HG02763 (cell line): ENCODE measurements at regions not wholly inside any gene's neighbourhood (a gene's known extent, or its start where the extent isn't known, plus 50 kb on each side); places are given as distances from the start of the nearest gene placed in this dataset.
"Not testable (repeated sequence)": the region's sequence is repeated elsewhere in the genome, so short reads cannot be mapped to it uniquely, and the experiment has no call there.

Experiments used
- ATAC-seq: cut with Tn5 transposase; IDR thresholded peaks from one replicate; pipeline ENCODE4 v1.9.1; 2021; ENCODE audit warnings: mild to moderate bottlenecking, moderate library complexity; ENCODE audit not compliant: unreplicated experiment

DNA sequence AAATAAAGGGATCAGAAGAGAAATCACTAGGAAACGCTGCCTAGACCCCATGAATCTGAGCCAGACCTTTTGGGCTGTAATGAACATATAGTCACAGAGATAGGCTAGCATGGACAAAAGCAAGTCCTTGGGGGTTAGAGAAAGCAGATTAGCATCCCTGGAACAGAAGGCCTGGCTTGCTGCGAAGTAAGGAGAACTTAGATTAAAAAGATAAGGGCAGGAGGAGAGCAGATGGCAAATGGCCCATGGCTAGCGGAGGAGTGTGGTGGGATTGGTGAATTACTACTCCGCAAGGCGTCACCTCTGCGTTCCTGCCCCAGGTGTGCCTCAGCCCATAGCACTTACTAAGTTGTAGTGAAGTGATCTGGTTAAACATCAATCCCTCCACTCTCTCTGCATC lies 92.3 kb upstream of the ZNF438 start:
- ATAC-seq, result no peak

DNA sequence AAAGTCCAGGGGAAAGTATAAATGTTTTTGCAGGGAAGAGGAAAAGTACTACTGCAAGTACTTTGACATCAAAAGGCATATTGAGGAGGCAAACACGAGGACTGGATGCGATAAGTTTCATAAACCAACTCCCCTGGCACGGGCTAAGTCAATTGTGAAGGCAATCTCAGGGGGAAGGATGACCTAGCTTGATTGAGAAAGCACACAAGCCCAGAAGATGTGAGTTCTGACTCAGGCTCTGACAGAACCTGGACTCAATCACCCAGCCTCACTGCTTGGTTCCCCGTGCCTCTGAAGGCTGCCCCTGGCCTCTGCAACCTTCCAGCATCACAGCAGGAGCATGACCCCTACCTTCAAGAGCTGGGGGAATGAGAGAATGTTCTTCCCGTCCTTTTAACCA lies 93.2 kb upstream of the ZNF438 start:
- no peak for ATAC-seq

DNA sequence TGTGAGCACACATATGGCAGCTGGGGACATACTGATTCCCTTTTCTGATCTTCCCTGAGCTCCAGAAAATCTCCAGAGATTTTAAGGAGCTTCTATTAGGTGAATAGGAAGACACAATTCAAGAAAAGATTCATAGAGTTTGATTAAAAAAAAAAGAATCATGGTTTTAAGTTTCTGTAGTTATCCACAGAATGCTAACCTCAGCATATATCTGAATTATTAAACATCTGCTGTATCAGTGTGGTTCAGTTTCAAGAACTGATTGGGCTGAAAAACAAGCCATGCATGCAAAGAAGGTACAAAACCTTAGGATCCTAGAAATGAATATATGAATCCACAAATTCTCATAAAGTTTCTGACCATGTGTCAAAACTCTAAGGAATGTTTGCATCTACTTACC lies 94.1 kb upstream of the ZNF438 start:
- no peak for ATAC-seq

DNA sequence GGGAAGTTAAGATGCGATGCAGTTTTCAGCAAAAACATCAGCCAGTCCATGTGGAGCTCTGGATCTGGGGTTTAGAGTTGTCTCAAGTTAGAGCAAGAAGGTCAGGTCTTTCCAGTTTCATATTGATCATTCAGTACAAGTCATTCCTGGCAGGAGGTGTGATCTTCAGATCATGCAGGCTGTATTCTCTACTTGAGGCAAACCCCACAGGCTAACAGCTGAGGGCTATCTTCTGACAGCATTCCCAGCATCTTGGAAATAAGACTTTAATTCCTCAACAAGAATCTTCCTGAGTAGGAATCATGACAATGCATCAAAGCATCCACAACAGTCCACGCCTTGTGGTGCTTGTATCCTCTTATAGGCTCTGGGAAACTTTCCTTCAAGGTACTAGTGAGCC lies 94.9 kb upstream of the ZNF438 start:
- no peak for ATAC-seq

DNA sequence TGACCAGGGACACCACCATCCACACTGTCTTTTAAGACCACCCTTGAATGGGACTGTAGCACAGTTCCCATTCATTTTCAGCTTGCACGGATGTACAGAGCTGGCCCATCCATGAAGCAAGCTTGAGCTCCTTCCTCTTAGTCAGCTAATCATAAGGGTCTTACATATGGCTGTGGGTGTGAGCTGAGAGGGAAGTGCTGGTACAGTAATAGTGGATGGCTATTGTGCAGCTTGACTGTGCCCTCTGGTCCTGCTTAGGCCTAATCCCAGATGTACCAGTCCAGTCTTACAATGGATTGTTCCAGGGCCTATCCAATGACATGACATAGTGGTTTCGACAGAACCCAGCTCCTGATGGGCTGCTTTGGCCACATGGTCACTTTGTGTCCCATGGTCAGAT lies 96.9 kb upstream of the ZNF438 start:
- no peak for ATAC-seq

DNA sequence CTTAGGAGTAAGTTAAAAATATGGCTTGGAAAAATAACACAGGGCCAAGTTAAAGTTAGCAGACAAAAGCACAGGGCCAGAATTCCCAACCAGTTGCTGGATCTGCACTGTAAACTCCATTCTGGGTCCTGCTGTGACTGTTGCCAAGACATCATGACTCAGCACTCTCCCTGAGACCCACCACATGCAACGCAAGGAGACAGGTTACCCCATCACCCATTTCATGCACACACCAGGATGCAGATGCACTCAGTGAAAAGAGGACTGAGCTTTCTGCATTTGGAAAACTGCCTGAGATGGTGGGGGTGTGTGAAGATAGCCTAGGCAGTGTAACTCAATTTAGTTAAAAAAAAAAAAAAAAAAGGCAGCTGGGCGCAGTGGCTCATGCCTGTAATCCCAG lies 97.6 kb upstream of the ZNF438 start:
- ATAC-seq, result no peak

DNA sequence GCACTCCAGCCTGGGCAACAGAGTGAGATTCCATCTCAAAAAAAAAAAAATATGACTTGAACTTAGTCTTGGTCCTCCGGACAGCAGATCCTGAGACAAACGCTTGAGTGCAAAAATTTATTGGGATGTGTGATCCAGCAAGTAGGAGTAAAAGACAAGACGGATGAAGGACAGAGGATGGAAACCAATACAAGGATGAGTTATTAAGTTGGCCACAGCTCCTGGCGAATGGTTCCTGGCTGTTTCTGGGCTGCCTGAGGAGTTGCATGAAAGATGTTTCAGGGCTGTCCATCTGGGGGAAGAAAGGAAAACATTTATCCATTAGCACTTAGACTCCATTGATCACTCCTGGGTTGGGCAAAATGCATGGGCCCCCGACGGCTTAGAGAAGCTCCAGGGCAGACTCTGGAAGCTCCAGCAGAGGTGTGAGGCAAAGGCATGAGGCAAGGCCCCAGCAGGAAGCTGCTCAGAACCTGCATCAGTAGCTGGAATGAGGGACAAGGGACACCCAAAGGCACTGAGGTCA lies 98.3 kb upstream of the ZNF438 start:
- ATAC-seq, result no peak

DNA sequence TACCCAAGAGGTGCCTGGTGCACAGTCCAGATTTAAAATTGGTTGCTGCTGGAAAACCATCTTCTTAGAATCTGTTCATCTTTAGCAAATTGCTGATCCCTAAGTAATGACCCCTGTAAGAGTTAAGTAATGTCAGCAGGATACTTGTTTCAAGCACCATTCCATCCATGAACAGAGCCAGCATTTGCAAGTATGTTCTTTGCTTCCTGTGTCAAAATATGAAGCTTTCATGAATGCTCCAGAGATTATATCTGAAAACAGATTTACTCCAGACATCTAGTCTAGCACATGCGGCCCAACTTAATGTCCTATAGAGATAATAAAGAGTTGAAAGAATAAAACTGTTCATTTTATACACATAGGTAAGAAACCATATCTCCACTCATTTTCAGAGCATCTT lies 98.7 kb upstream of the ZNF438 start:
- no peak for ATAC-seq

DNA sequence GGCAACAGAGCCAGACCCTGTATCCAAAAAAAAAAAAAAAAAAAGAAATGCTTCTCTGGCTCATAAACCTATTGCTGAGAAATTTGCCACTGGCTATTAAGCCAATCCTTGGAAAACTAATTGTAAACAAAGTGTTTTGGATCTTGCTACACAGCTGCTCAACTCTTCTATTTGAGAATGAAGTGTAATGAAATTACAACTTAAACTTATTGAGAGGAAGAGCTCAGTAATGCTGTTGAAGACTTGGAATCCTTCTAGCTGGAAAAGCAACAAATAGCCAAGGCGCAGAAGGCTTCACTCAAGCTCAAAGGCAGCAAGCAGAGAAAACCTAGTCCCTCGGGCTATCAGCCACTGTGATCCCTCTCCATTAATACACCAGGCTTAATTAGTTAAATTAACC lies 99.6 kb upstream of the ZNF438 start:
- ATAC-seq, result no peak

DNA sequence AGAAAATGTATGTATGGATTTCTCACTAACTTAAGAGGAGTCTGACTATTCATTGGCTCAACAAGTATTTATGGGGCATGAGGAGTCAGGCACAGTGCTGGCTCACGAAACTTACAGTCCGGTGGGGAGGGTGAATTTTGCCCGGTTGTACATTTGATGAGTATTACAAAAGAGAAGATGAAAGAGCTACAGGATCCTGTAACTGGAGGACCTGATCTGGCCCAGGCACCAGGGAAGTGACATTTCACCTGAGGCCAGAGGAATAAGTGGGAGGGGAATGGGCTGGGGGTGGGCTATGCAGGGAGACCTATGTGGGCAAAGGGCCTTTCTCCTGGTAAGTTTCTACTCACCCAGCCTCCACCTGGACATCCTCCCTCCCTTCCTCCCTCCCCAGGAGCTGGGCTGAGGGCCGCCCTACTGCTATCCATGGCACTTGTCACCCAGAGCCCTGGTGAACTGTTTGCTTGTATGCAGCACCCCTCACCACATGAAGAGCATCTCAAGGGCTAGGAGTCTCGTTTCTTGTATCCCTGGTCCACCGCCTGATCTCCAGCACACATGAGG lies 101.1 kb upstream of the ZNF438 start:
- ATAC-seq, result no peak

DNA sequence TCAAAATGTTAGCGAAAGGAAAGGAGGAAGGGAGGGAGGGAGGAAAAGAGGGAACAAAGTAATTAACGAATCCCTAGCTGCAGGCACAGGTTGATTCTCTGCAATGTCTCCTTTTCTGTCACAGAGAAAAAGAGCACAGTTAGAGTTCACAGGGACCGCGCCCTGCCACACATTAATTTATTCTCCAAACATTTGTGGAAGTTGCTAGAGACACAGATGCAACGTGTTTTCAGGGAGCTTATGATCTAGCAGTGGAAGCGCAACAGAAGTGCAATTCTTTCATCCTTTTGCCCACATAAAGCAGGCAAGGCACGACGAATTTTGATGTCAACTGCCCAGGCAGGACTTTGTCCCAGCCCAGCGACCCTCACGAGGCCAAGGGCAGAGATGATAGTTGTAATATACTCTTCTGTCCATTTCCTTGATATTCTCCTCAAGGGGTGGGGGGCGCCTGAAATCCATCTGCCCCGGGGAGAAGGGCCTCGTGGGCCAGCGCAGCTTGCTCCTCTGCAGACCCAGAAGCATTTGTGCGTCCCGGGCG lies 101.7 kb upstream of the ZNF438 start:
- no peak for ATAC-seq

DNA sequence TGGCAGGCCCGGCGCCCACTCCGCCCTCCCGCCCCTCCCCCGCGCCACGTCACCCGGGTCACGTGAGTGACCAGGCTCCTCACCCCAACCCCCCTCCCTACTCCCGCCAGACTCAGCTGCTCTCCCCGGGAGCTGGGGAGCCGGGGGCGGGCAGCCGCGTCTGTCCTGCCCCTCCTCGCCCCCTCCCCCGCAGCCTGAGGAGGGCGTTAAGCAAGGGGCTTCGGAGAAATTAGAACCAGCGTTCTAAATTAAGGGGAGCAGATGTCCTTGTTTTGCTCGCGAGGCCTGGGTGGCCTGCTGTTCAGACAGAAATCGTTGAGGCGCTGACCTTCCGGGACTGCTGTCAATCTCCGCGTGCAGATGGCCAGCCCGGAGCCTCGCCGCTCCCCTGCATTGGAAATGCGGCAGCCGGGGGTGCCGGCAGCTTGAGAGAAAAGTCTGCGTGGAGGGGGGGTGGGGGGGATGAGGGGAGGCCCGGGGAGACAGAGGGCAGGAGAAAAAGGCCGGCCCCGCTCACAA lies 102.2 kb upstream of the ZNF438 start:
- peak; percentile 59 for ATAC-seq

DNA sequence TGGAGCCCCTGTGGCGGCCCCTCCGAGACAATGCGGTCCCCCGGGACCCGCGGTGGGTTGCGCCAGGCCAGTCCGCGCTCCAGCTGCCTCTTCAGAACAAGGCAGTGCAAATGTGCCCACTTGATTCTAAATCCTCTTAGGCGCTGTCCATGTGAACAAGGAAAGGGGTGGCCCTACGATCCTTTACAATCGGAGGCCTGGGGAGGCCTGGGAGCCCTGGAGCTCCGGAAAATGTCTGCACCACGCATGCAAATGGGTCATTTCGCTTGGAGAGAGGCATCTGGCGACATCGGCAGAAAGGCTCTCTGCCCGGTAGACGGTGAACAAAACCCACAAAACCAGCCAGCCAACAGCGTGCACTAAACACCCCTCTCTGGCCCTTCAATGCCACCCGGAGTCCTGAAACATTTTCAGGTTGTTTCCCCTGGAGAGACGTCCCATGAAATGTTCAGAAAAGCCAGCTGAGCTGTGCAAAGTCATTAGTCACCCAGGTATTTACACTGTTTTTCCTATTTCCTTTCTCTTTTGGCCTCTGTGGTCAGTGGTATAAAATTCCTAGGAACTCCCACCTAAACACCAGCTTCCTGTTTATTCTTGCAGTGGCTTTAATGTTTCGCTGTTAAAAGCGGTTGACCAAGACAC lies 102.8 kb upstream of the ZNF438 start:
- peak; percentile 32 for ATAC-seq

DNA sequence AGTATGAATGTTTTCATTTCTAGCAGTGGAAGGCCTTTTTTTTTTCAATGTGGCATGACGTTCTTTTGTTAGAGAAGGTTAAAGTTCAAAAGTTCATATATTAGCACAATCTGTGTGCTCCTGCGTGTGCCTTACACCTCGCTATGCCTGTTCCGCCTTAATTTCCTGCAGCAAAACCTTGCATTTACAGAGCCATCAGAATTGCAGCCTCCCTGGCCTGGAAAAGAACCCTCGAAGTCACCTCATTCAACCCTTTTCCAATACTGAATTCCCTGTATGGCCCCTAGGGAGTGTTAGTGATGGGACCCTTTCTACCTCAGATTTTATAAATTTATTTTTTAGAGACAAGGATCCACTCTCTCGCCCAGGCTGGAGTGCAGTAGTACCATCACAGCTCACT lies 103.5 kb upstream of the ZNF438 start:
- ATAC-seq, result no peak

DNA sequence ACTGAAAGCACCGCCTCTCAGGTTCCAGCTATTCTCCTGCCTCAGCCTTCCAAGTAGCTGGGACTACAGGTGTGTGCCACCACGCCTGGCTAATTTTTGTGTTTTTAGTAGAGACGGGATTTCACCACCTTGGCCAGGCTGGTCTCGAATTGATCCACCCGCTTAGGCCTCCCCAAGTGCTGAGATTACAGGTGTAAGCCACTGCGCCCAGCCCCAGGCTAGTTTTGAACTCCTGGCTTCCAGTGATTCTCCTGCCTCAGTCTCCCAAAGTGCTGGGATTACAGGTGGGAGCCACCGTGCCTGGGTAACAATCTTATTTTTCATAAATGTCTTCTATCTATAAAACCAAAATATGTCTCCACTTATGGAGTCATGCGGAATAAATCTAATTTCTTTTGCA lies 104.1 kb upstream of the ZNF438 start:
- ATAC-seq, result not testable (repeated sequence)

DNA sequence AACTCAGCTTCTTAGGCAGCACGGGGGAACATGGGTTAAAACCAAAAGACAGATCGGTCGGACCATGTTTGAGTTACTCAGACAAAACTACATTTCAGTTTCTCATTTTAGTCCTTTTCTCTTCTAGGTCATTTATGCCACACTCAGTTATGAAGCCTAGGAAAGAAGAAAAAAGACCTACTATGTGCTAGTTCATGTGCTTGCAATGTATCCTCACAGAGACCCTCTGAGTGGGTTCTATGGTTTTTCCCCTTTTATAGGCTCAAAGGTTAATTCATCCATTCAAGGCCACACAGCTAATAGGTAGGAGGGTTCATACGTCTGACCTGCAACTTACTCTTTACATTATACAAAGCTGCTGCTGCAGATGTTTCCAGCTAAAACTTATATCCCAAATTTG lies 104.7 kb upstream of the ZNF438 start:
- ATAC-seq, result no peak

DNA sequence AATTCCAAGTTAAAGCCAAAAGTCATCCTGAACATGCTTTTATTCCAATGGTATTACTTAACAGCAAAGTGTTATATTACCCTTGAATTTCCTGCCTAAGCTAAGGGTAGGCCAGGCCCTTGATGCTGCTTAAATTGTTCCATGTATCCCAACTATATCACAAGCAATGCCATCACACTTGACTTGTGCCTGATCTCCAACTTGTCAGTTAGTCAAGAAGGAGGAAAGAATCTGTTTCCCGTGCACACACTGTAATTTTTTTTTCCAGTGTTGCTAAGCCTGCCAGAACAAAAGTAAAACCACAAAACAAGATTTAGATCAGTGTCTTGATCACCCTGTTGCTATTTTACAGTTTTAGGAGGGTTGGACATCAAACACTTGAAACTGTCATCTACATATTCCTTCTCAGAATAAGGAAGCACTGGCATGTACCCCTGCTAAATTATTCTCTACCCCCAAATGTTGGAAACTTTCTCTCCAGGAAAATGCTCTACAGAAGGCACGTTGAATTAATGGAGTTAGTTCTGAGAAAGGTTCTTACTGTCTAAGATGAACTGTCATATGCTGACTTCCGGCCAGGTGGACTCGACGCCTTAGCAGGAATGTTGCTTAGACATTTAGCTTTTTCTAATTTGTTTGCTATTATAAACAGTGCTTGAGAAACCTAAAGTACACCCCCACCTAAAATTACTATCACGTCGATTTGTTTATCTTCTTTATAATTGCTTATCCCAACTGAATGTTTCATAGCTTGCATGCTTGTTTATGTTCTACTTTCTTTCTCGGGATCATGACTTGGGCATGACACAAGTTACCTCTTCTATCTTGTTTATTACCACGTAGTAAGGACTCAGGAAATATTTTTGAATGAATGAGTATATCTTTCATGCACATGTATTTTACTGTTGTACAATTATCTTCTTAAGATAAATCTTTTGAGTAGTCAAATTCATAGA lies 105.5 kb upstream of the ZNF438 start:
- no peak for ATAC-seq

DNA sequence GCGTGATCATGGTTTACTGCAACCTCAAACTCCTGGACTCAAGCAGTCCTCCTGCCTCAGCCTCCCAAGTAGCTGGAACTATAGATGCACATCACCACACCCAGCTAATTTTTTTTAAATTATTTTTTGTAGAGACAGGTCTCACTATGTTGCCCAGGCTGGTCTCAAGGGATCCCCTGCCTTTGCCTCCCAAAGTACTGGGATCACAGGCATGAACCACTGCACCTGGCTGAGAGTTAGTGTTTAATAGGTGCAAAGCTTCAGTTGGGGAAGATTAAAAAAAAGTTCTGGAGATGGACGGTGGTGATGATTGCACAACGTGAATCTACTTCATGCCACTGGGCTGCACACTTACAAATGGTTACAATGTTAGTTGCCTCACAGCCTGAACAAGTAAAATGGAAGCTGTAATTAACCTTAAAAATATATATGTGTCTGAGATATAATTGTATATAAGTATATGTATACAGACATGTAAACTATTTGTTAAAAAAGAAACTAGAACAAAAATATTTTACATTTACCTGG lies 106.4 kb upstream of the ZNF438 start:
- ATAC-seq, result no peak

DNA sequence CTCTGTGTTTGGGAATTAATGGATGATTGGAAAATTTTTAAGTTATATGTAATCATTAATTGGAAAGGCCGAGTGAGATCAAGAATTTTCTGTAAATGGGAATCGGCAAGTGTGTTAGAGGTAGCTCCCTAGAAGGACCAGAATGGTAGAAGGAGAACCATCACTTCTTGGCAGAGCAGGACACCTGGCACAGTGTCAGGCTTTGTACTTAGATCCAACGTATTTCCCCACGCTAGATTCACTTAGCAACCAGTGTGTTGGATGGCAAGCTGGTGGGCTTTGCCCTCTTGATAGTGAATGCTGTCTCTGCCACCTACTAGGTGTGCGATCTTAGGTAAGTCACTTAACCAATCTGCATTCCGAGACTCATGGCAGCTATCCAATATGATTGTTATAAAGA lies 107.8 kb upstream of the ZNF438 start:
- ATAC-seq, result no peak

DNA sequence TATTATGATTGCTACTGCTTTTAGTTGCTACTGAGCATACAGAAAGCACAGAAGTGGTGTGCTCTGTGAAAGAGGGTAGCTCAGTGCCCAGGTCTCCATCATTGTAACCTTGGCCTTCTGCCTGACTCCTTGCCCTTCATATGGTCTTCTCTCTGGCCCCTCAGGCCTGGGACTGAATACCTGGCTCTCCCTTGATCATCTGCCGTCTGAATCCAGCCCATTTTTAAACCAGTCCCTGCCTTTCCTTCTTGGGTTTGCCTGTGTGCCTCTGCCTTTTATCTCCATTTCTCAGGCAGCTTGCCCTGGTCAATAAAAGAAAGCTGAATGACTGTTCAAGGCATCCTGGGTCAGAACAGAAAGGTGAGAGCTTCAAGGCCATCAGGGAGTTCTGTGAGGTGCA lies 109.1 kb upstream of the ZNF438 start:
- no peak for ATAC-seq

DNA sequence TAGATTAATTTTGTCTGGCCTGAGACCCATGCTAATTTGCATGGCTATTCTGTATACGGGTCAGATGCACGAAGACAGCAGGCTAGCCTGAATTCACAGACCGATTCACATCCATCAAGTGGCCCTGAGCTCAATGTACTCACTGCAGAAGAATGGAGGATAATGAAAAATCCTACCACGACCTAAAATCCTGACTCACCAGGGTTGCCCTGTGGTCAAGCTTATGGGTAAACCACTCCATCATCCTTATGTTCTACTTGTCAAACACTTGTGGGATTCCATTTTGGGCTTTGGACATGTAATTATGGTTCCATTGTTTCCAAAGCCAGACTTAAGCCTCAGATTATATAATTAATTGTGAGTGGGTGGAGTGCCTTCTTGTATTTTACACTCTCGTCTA lies 110.4 kb upstream of the ZNF438 start:
- ATAC-seq, result no peak
